HEK293 (cell line): ENCODE measurements at regions not wholly inside any gene's neighbourhood (a gene's known extent, or its start where the extent isn't known, plus 50 kb on each side); places are given as distances from the start of the nearest gene placed in this dataset.

Experiments used
- CTCF ChIA-PET: fragments of 350-600 bp; formaldehyde crosslinking; extraction: SDS; loops from one replicate; lab custom pipeline; 2021; ENCODE audit warnings: antibody characterized with exemption; lab: Yijun Ruan, JAX
- POLR2A ChIA-PET: fragments of 300-600 bp; formaldehyde crosslinking; extraction: SDS; loops from one replicate; lab custom pipeline; 2020; ENCODE audit warnings: antibody characterized with exemption, inconsistent platforms; lab: Yijun Ruan, JAX
- H3K27ac ChIP-seq: fragments of 200-500 bp; sonication (Bioruptor generic); 2 replicates; pipeline ENCODE4 v1.5.1; 2014; ENCODE audit warnings: low read depth, low read length, control low read depth, inconsistent platforms; ENCODE audit errors: extremely low read depth
- H3K36me3 ChIP-seq, 2 experiments: fragments of 200-500 bp in 1 of 2; sonication (Bioruptor generic) in 1 of 2; 1 replicate in 1 of 2; 2 replicates in 1 of 2; pipeline ENCODE4 v1.5.1; 2014 to 2017; ENCODE audit warnings: inconsistent platforms in 2 of 2, low read length in 2 of 2; ENCODE audit not compliant: control insufficient read depth in 2 of 2, insufficient read depth in 1 of 2
- H3K4me1 ChIP-seq: fragments of 200-500 bp; sonication (Bioruptor generic); 2 replicates; pipeline ENCODE4 v1.5.1; 2014; ENCODE audit warnings: mild to moderate bottlenecking, low read length, inconsistent platforms; ENCODE audit not compliant: control insufficient read depth, insufficient read depth
- H3K4me3 ChIP-seq: 2 replicates; pipeline ENCODE4 v1.5.1; 2011; ENCODE audit warnings: low read depth, mild to moderate bottlenecking, control low read depth, low read length, moderate library complexity
- H3K9me3 ChIP-seq: fragments of 200-500 bp; sonication (Bioruptor generic); 2 replicates; pipeline ENCODE4 v1.5.1; 2014; ENCODE audit warnings: low read depth, low read length, inconsistent platforms; ENCODE audit not compliant: control insufficient read depth, insufficient read depth
- FEZF1 ChIP-seq: fragments of 450-650 bp; formaldehyde crosslinking; IDR thresholded peaks from 2 replicates; pipeline ENCODE4 v1.5.1; 2016; ENCODE audit warnings: missing biosample characterization, missing genetic modification characterization
- KLF7 ChIP-seq: fragments of 450-650 bp; formaldehyde crosslinking; IDR thresholded peaks from 2 replicates; pipeline ENCODE4 v1.5.1; 2016; ENCODE audit warnings: missing biosample characterization, missing genetic modification characterization, borderline replicate concordance
- SCRT2 ChIP-seq: fragments of 450-650 bp; formaldehyde crosslinking; IDR thresholded peaks from 2 replicates; pipeline ENCODE4 v1.5.1; 2016; ENCODE audit warnings: missing biosample characterization, missing genetic modification characterization
- SP7 ChIP-seq: fragments of 450-650 bp; formaldehyde crosslinking; IDR thresholded peaks from 2 replicates; pipeline ENCODE4 v1.5.1; 2016; ENCODE audit warnings: missing biosample characterization, missing genetic modification characterization
- WT1 ChIP-seq: fragments of 450-650 bp; formaldehyde crosslinking; IDR thresholded peaks from 2 replicates; pipeline ENCODE4 v1.5.1; 2016; ENCODE audit warnings: missing biosample characterization, missing genetic modification characterization
- YY1 ChIP-seq: fragments of 450-650 bp; formaldehyde crosslinking; IDR thresholded peaks from 2 replicates; pipeline ENCODE4 v1.5.1; 2018; ENCODE audit warnings: missing biosample characterization, missing genetic modification characterization
- ZBTB1 ChIP-seq: fragments of 450-650 bp; formaldehyde crosslinking; IDR thresholded peaks from 2 replicates; pipeline ENCODE4 v1.5.1; 2016; ENCODE audit warnings: missing biosample characterization, missing genetic modification characterization
- ZBTB21 ChIP-seq: fragments of 450-650 bp; formaldehyde crosslinking; IDR thresholded peaks from 2 replicates; pipeline ENCODE4 v1.5.1; 2017; ENCODE audit warnings: missing biosample characterization, missing genetic modification characterization
- ZFP69B ChIP-seq: fragments of 450-650 bp; formaldehyde crosslinking; IDR thresholded peaks from 2 replicates; pipeline ENCODE4 v1.5.1; 2016; ENCODE audit warnings: missing biosample characterization, missing genetic modification characterization
- ZNF157 ChIP-seq: fragments of 450-650 bp; formaldehyde crosslinking; IDR thresholded peaks from 2 replicates; pipeline ENCODE4 v1.5.1; 2016; ENCODE audit warnings: missing biosample characterization, missing genetic modification characterization
- ZNF239 ChIP-seq: fragments of 450-650 bp; formaldehyde crosslinking; IDR thresholded peaks from 2 replicates; pipeline ENCODE4 v1.5.1; 2016; ENCODE audit warnings: missing biosample characterization, missing genetic modification characterization
- ZNF24 ChIP-seq: fragments of 450-650 bp; formaldehyde crosslinking; IDR thresholded peaks from 2 replicates; pipeline ENCODE4 v1.5.1; 2016; ENCODE audit warnings: missing biosample characterization, missing genetic modification characterization
- ZNF292 ChIP-seq: fragments of 450-650 bp; formaldehyde crosslinking; IDR thresholded peaks from 2 replicates; pipeline ENCODE4 v1.5.1; 2016; ENCODE audit warnings: low read depth, missing biosample characterization, missing genetic modification characterization, borderline replicate concordance
- ZNF350 ChIP-seq: fragments of 450-650 bp; formaldehyde crosslinking; IDR thresholded peaks from 2 replicates; pipeline ENCODE4 v1.5.0; 2017; ENCODE audit warnings: missing biosample characterization, mild to moderate bottlenecking, missing genetic modification characterization
- ZNF416 ChIP-seq: fragments of 450-650 bp; formaldehyde crosslinking; IDR thresholded peaks from 2 replicates; pipeline ENCODE4 v1.5.1; 2016; ENCODE audit warnings: missing biosample characterization, missing genetic modification characterization
- ZNF433 ChIP-seq: fragments of 450-650 bp; formaldehyde crosslinking; IDR thresholded peaks from 2 replicates; pipeline ENCODE4 v1.5.1; 2016; ENCODE audit warnings: missing biosample characterization, missing genetic modification characterization, low read depth
- ZNF548 ChIP-seq: fragments of 450-650 bp; formaldehyde crosslinking; IDR thresholded peaks from 2 replicates; pipeline ENCODE4 v1.5.1; 2016; ENCODE audit warnings: missing biosample characterization, missing genetic modification characterization
- ZNF560 ChIP-seq: fragments of 450-650 bp; formaldehyde crosslinking; IDR thresholded peaks from 2 replicates; pipeline ENCODE4 v1.5.1; 2017; ENCODE audit warnings: missing biosample characterization, missing genetic modification characterization, borderline replicate concordance
- ZNF660 ChIP-seq: fragments of 450-650 bp; IDR thresholded peaks from 2 replicates; pipeline ENCODE4 v1.5.1; 2018; ENCODE audit warnings: missing biosample characterization, mild to moderate bottlenecking, missing genetic modification characterization
- ZNF701 ChIP-seq: fragments of 450-650 bp; formaldehyde crosslinking; IDR thresholded peaks from 2 replicates; pipeline ENCODE4 v1.5.1; 2016; ENCODE audit warnings: missing biosample characterization, missing genetic modification characterization
- ZNF843 ChIP-seq: fragments of 450-650 bp; formaldehyde crosslinking; IDR thresholded peaks from 2 replicates; pipeline ENCODE4 v1.5.1; 2016; ENCODE audit warnings: missing biosample characterization, missing genetic modification characterization
- TF ChIP-seq, protein P1 (sequence below): fragments of 450-650 bp; formaldehyde crosslinking; IDR thresholded peaks from 2 replicates; pipeline ENCODE4 v1.5.1; 2016; ENCODE audit warnings: missing biosample characterization, missing genetic modification characterization
- TF ChIP-seq, protein P2 (sequence below): fragments of 450-650 bp; formaldehyde crosslinking; IDR thresholded peaks from 2 replicates; pipeline ENCODE4 v1.5.1; 2017; ENCODE audit warnings: missing biosample characterization, missing genetic modification characterization
- TF ChIP-seq, protein P3 (sequence below): fragments of 450-650 bp; formaldehyde crosslinking; IDR thresholded peaks from 2 replicates; pipeline ENCODE4 v1.5.1; 2017; ENCODE audit warnings: missing biosample characterization, mild to moderate bottlenecking, missing genetic modification characterization, moderate library complexity
- TF ChIP-seq, protein P4 (sequence below): fragments of 450-650 bp; formaldehyde crosslinking; IDR thresholded peaks from 2 replicates; pipeline ENCODE4 v1.5.1; 2016; ENCODE audit warnings: missing biosample characterization, missing genetic modification characterization, low read depth
- TF ChIP-seq, protein P5 (sequence below): fragments of 450-650 bp; formaldehyde crosslinking; IDR thresholded peaks from 2 replicates; pipeline ENCODE4 v1.5.1; 2016; ENCODE audit warnings: missing biosample characterization, missing genetic modification characterization
- TF ChIP-seq, protein P6 (sequence below): fragments of 450-650 bp; formaldehyde crosslinking; IDR thresholded peaks from 2 replicates; pipeline ENCODE4 v1.5.1; 2016; ENCODE audit warnings: missing biosample characterization, missing genetic modification characterization

DNA sequence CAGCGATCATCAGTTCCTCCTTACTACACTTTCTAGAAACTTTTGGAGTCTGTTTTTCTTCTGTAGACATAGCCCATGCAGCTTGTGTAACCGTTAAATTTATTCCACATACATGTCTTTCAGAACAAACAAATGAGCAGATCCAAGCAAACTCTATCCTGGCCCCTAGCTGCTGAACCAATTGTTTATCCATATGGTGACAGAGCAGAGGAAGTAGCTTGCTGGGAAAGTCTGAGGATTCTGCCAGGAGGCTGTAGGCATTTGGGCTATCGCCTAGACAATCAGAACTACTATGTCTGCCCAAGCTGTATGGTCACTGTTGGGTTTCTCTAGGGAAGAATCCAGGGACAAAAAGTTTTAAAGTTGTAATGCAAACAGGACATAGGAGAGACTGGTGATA, 343.7 kb downstream of the SPRY2 start (continued):
- no peak for TF ChIP-seq ZNF433
- TF ChIP-seq, protein P1, sequence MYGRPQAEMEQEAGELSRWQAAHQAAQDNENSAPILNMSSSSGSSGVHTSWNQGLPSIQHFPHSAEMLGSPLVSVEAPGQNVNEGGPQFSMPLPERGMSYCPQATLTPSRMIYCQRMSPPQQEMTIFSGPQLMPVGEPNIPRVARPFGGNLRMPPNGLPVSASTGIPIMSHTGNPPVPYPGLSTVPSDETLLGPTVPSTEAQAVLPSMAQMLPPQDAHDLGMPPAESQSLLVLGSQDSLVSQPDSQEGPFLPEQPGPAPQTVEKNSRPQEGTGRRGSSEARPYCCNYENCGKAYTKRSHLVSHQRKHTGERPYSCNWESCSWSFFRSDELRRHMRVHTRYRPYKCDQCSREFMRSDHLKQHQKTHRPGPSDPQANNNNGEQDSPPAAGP (tag by site-specific recombination): no peak
- TF ChIP-seq ZNF701: no peak
- TF ChIP-seq ZNF350 (tag by site-specific recombination): no peak

DNA sequence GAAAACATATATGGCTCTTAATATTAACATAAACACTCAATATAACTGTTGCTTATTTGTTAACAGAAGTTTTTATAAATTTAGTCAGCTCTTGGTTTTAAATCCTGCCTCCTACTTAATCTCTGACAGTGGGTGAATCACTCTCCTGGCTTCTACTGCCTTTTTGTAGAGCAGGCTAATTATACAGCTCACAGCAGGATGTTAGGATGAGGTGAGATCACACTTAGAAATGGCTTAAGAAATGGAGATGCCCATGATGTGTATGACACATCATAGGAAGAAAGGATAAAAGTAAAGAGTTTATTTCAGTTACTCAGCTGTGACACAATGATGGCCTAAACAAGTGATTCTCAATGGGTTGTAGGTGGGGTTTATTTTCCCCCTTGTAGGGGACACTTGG, 345.6 kb downstream of the SPRY2 start:
- H3K4me3 ChIP-seq: no peak overlapping the region
- no peaks in the 10 kb centered on the region for H3K4me1 ChIP-seq
- no peaks in the 10 kb centered on the region for H3K9me3 ChIP-seq
- H3K36me3 ChIP-seq: no peaks in the 10 kb centered on the region
- no peak overlapping the region for H3K27ac ChIP-seq
- ChIA-PET CTCF (interaction anchor here (0.7 to 1.1 kb wide), 2 partner anchors 316 to 883 kb away, joined by 3 to 5 read pairs; no protein-coding TSS in a partner anchor), POLR2A (no interaction called here)
- no peak for TF ChIP-seq ZNF548 (tag by site-specific recombination)
- TF ChIP-seq ZNF560 (tag by site-specific recombination): no peak
- TF ChIP-seq ZNF239: no peak
- TF ChIP-seq ZNF416 (tag by site-specific recombination): no peak
- TF ChIP-seq, protein P1 (tag by site-specific recombination): no peak
- TF ChIP-seq, protein P2, sequence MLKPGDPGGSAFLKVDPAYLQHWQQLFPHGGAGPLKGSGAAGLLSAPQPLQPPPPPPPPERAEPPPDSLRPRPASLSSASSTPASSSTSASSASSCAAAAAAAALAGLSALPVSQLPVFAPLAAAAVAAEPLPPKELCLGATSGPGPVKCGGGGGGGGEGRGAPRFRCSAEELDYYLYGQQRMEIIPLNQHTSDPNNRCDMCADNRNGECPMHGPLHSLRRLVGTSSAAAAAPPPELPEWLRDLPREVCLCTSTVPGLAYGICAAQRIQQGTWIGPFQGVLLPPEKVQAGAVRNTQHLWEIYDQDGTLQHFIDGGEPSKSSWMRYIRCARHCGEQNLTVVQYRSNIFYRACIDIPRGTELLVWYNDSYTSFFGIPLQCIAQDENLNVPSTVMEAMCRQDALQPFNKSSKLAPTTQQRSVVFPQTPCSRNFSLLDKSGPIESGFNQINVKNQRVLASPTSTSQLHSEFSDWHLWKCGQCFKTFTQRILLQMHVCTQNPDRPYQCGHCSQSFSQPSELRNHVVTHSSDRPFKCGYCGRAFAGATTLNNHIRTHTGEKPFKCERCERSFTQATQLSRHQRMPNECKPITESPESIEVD (tag by site-specific recombination): peak; percentile 32; the same call in 1 of the 2 replicates
- TF ChIP-seq ZNF292: no peak
- TF ChIP-seq KLF7 (tag by site-specific recombination): no peak
- no peak for TF ChIP-seq ZNF843 (tag by site-specific recombination)
- TF ChIP-seq FEZF1: peak; percentile 43; the same call in 1 of the 2 replicates
- TF ChIP-seq WT1 (tag by site-specific recombination): no peak
- TF ChIP-seq ZNF660: peak; percentile 87
- TF ChIP-seq, protein P3, sequence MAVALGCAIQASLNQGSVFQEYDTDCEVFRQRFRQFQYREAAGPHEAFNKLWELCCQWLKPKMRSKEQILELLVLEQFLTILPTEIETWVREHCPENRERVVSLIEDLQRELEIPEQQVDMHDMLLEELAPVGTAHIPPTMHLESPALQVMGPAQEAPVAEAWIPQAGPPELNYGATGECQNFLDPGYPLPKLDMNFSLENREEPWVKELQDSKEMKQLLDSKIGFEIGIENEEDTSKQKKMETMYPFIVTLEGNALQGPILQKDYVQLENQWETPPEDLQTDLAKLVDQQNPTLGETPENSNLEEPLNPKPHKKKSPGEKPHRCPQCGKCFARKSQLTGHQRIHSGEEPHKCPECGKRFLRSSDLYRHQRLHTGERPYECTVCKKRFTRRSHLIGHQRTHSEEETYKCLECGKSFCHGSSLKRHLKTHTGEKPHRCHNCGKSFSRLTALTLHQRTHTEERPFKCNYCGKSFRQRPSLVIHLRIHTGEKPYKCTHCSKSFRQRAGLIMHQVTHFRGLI: no peak
- TF ChIP-seq ZNF157 (tag by site-specific recombination): no peak
- TF ChIP-seq ZNF350 (tag by site-specific recombination): no peak
- 0 out of 2 replicates have a peak, but pooled peaks have one; percentile 62 for TF ChIP-seq ZNF24
- TF ChIP-seq, protein P4, sequence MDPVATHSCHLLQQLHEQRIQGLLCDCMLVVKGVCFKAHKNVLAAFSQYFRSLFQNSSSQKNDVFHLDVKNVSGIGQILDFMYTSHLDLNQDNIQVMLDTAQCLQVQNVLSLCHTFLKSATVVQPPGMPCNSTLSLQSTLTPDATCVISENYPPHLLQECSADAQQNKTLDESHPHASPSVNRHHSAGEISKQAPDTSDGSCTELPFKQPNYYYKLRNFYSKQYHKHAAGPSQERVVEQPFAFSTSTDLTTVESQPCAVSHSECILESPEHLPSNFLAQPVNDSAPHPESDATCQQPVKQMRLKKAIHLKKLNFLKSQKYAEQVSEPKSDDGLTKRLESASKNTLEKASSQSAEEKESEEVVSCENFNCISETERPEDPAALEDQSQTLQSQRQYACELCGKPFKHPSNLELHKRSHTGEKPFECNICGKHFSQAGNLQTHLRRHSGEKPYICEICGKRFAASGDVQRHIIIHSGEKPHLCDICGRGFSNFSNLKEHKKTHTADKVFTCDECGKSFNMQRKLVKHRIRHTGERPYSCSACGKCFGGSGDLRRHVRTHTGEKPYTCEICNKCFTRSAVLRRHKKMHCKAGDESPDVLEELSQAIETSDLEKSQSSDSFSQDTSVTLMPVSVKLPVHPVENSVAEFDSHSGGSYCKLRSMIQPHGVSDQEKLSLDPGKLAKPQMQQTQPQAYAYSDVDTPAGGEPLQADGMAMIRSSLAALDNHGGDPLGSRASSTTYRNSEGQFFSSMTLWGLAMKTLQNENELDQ: no peak
- TF ChIP-seq ZFP69B (tag by site-specific recombination): no peak
- TF ChIP-seq, protein P5, sequence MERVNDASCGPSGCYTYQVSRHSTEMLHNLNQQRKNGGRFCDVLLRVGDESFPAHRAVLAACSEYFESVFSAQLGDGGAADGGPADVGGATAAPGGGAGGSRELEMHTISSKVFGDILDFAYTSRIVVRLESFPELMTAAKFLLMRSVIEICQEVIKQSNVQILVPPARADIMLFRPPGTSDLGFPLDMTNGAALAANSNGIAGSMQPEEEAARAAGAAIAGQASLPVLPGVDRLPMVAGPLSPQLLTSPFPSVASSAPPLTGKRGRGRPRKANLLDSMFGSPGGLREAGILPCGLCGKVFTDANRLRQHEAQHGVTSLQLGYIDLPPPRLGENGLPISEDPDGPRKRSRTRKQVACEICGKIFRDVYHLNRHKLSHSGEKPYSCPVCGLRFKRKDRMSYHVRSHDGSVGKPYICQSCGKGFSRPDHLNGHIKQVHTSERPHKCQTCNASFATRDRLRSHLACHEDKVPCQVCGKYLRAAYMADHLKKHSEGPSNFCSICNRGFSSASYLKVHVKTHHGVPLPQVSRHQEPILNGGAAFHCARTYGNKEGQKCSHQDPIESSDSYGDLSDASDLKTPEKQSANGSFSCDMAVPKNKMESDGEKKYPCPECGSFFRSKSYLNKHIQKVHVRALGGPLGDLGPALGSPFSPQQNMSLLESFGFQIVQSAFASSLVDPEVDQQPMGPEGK (tag by site-specific recombination): no peak
- no peak for TF ChIP-seq ZBTB1
- TF ChIP-seq, protein P6, sequence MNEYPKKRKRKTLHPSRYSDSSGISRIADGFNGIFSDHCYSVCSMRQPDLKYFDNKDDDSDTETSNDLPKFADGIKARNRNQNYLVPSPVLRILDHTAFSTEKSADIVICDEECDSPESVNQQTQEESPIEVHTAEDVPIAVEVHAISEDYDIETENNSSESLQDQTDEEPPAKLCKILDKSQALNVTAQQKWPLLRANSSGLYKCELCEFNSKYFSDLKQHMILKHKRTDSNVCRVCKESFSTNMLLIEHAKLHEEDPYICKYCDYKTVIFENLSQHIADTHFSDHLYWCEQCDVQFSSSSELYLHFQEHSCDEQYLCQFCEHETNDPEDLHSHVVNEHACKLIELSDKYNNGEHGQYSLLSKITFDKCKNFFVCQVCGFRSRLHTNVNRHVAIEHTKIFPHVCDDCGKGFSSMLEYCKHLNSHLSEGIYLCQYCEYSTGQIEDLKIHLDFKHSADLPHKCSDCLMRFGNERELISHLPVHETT (tag by site-specific recombination): 0 out of 2 replicates have a peak, but pooled peaks have one; percentile 25
- 0 out of 2 replicates have a peak, but pooled peaks have one; percentile 37 for TF ChIP-seq SCRT2 (tag by site-specific recombination)
- TF ChIP-seq SP7: peak; percentile 82
- TF ChIP-seq ZBTB21 (tag by site-specific recombination): peak; percentile 87
- TF ChIP-seq YY1 (tag by site-specific recombination): no peak
